Liver (tissue), 8 donors: ENCODE measurements at regions not wholly inside any gene's neighbourhood (a gene's known extent, or its start where the extent isn't known, plus 50 kb on each side); places are given as distances from the start of the nearest gene placed in this dataset.

Source experiments
- DNase-seq: peaks from one replicate; pipeline ENCODE4 v3.0.0-alpha.2; 2017; ENCODE audit warnings: low spot score
- H3K27ac ChIP-seq, 2 donors: one replicate each; pipeline ENCODE4 v1.7.0; 2013; ENCODE audit warnings: inconsistent platforms in 2 of 2, low read length in 2 of 2, control low read depth in 1 of 2, low read depth in 1 of 2, mild to moderate bottlenecking in 1 of 2
- H3K27me3 ChIP-seq, 4 donors: one replicate each; pipeline versions ENCODE4 v1.6.1 to v1.7.0; 2013; ENCODE audit warnings: low read length in 3 of 4, inconsistent platforms in 1 of 4, mild to moderate bottlenecking in 1 of 4, moderate library complexity in 1 of 4; ENCODE audit not compliant: control insufficient read depth in 4 of 4, insufficient read depth in 4 of 4
- H3K36me3 ChIP-seq, 4 donors: one replicate each; pipeline versions ENCODE4 v1.6.1 to v1.7.0; 2013; ENCODE audit warnings: low read length in 3 of 4, mild to moderate bottlenecking in 3 of 4, low read depth in 1 of 4, moderate library complexity in 1 of 4; ENCODE audit not compliant: control insufficient read depth in 4 of 4, insufficient read depth in 3 of 4
- H3K4me1 ChIP-seq, 4 donors: one replicate each; pipeline versions ENCODE4 v1.6.1 to v1.7.0; 2013; ENCODE audit warnings: low read length in 3 of 4, mild to moderate bottlenecking in 3 of 4, moderate library complexity in 1 of 4; ENCODE audit not compliant: control insufficient read depth in 4 of 4, insufficient read depth in 4 of 4
- H3K4me3 ChIP-seq, 3 donors: one replicate each; pipeline versions ENCODE4 v1.6.1 to v1.7.0; 2013; ENCODE audit warnings: low read length in 3 of 3, control low read depth in 1 of 3, low read depth in 1 of 3, mild to moderate bottlenecking in 1 of 3
- H3K9ac ChIP-seq, 2 donors: one replicate each; pipeline ENCODE4 v1.7.0; 2013; ENCODE audit warnings: low read length in 2 of 2, mild to moderate bottlenecking in 2 of 2, moderate library complexity in 2 of 2, control low read depth in 1 of 2, low read depth in 1 of 2
- H3K9me3 ChIP-seq, 4 donors: one replicate each; pipeline versions ENCODE4 v1.6.1 to v1.7.0; 2013; ENCODE audit warnings: low read length in 3 of 4; ENCODE audit not compliant: control insufficient read depth in 4 of 4
- EGR1 ChIP-seq, 2 donors: IDR thresholded peaks; 2 replicates each; pipeline ENCODE4 v1.6.1; 2016 to 2018; ENCODE audit warnings: antibody characterized with exemption in 2 of 2, low read depth in 2 of 2
- FOXA1 ChIP-seq: IDR thresholded peaks from 2 replicates; pipeline ENCODE4 v1.6.1; 2016; ENCODE audit warnings: antibody characterized with exemption
- FOXA2 ChIP-seq: IDR thresholded peaks from 2 replicates; pipeline ENCODE4 v1.6.1; 2016; ENCODE audit warnings: antibody characterized with exemption
- GABPA ChIP-seq, 2 donors: IDR thresholded peaks in 1 of 2; conservative IDR thresholded peaks in 1 of 2; 2 replicates each; pipeline ENCODE4 v1.6.1; 2016; ENCODE audit warnings: antibody characterized with exemption in 2 of 2, mild to moderate bottlenecking in 1 of 2, moderate library complexity in 1 of 2
- HNF4A ChIP-seq, 2 donors: conservative IDR thresholded peaks; 2 replicates each; pipeline ENCODE4 v1.6.1; 2016; ENCODE audit warnings: antibody characterized with exemption in 2 of 2, mild to moderate bottlenecking in 2 of 2
- HNF4G ChIP-seq: IDR thresholded peaks from 2 replicates; pipeline ENCODE4 v1.6.1; 2016; ENCODE audit warnings: antibody characterized with exemption
- JUND ChIP-seq, 2 donors: IDR thresholded peaks; 2 replicates each; pipeline ENCODE4 v1.6.1; 2016; ENCODE audit warnings: antibody characterized with exemption in 2 of 2
- NR2F2 ChIP-seq: IDR thresholded peaks from 2 replicates; pipeline ENCODE4 v1.6.1; 2016; ENCODE audit warnings: antibody characterized with exemption
- RAD21 ChIP-seq, 2 donors: IDR thresholded peaks; 2 replicates each; pipeline ENCODE4 v1.6.1; 2016; ENCODE audit warnings: antibody characterized with exemption in 2 of 2, mild to moderate bottlenecking in 2 of 2
- RXRA ChIP-seq, 2 donors: IDR thresholded peaks; 2 replicates each; pipeline ENCODE4 v1.6.1; 2017 to 2018; ENCODE audit warnings: antibody characterized with exemption in 2 of 2, mild to moderate bottlenecking in 1 of 2
- SP1 ChIP-seq: IDR thresholded peaks from 2 replicates; pipeline ENCODE4 v1.6.1; 2018; ENCODE audit warnings: antibody characterized with exemption, mild to moderate bottlenecking
- TAF1 ChIP-seq: conservative IDR thresholded peaks from 2 replicates; pipeline ENCODE4 v1.6.1; 2016; ENCODE audit warnings: antibody characterized with exemption, mild to moderate bottlenecking
- YY1 ChIP-seq: IDR thresholded peaks from 2 replicates; pipeline ENCODE4 v1.6.1; 2016; ENCODE audit warnings: antibody characterized with exemption, mild to moderate bottlenecking
- WGBS: extraction: QIAGEN DNeasy Blood & Tissue Kit; methylation state at CpG from one replicate; pipeline ENCODE4 v1.1.7; 2013; 5-methylcytosine and 5-hydroxymethylcytosine counted together
- TF ChIP-seq, protein P1 (sequence below): fragments of 150-350 bp; IDR thresholded peaks from 2 replicates; pipeline ENCODE4 v1.5.1; 2017; ENCODE audit warnings: improper control_type of control experiment, low read depth, low read length; ENCODE audit not compliant: missing input control
- TF ChIP-seq, protein P2 (sequence below): IDR thresholded peaks from 2 replicates; pipeline ENCODE4 v1.6.1; 2016; ENCODE audit warnings: antibody characterized with exemption, mild to moderate bottlenecking
- TF ChIP-seq, protein P3 (sequence below): IDR thresholded peaks from 2 replicates; pipeline ENCODE4 v1.6.1; 2016; ENCODE audit warnings: antibody characterized with exemption
- TF ChIP-seq, protein P4 (sequence below): IDR thresholded peaks from 2 replicates; pipeline ENCODE4 v1.6.1; 2016; ENCODE audit warnings: antibody characterized with exemption
- TF ChIP-seq, protein P5 (sequence below): IDR thresholded peaks from 2 replicates; pipeline ENCODE4 v1.6.1; 2016; ENCODE audit warnings: antibody characterized with exemption
- donor health status: healthy.
- donor health status: healthy.
- donor health status: healthy.
- donor health status: healthy.
- donor health status: healthy.

DNA sequence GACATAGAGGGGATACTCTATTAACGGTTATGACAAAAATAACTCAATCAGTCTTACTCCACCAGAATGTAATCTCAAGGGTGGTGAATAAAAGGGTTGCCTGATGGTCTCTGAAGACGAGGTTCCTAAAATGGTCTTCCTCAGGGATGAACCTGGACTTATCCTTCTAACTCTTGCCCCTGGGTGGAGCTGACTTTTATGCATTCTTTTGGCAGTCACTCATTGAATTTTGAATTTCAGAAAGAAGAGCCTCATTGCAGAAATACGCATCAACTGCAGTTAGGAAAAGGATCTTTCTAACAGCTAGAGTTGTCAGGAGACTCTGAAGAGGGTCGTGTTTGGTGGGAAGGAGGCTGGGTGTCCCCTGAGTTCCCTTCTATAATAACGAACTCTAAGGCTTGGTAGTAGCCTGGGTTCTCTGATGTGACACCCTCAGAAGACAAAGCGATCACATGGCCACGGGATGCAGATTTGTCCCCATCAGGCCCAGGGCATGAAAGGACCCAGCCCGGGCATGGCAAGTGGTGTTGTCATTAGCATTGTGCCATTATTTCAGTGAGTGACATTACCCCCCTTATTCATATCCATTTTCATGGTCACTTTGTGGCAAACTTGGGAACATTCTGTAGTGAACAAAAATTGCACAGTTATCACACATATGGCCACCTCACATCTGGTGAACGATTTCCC, 58.6 kb upstream of the JCAD start:
- no peak overlapping the region for H3K9ac ChIP-seq
- no peaks in the 10 kb centered on the region for H3K36me3 ChIP-seq
- no peak overlapping the region for H3K4me3 ChIP-seq
- H3K4me1 ChIP-seq, result peaks cover 0 to 2% (median 0%) of the 10 kb centered on the region in 4 donors
- no peaks in the 10 kb centered on the region for H3K9me3 ChIP-seq
- H3K27me3 ChIP-seq, result peaks cover 0 to 3% (median 0%) of the 10 kb centered on the region in 4 donors
- 89% methylated on average over 9 of the region's 9 CpGs for WGBS
- TF ChIP-seq, protein P1, sequence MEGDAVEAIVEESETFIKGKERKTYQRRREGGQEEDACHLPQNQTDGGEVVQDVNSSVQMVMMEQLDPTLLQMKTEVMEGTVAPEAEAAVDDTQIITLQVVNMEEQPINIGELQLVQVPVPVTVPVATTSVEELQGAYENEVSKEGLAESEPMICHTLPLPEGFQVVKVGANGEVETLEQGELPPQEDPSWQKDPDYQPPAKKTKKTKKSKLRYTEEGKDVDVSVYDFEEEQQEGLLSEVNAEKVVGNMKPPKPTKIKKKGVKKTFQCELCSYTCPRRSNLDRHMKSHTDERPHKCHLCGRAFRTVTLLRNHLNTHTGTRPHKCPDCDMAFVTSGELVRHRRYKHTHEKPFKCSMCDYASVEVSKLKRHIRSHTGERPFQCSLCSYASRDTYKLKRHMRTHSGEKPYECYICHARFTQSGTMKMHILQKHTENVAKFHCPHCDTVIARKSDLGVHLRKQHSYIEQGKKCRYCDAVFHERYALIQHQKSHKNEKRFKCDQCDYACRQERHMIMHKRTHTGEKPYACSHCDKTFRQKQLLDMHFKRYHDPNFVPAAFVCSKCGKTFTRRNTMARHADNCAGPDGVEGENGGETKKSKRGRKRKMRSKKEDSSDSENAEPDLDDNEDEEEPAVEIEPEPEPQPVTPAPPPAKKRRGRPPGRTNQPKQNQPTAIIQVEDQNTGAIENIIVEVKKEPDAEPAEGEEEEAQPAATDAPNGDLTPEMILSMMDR, result no peak
- TF ChIP-seq JUND (IDR thresholded peaks at IDR 0.05) (no peak), RAD21 (IDR thresholded peaks at IDR 0.05) (no peak), TAF1 (no peak), SP1 (no peak), NR2F2 (no peak), EGR1 (IDR thresholded peaks at IDR 0.05; ENCODE audit: low read depth in 2 of 2) (no peak), FOXA1 (no peak), FOXA2 (no peak), YY1 (no peak), GABPA (IDR thresholded peaks at IDR 0.05 in 1 of 2, conservative IDR thresholded peaks at IDR 0.05 in 1 of 2) (no peak), HNF4G (no peak), HNF4A (conservative IDR thresholded peaks at IDR 0.05) (no peak), RXRA (IDR thresholded peaks at IDR 0.05) (no peak)
- TF ChIP-seq, protein P2, sequence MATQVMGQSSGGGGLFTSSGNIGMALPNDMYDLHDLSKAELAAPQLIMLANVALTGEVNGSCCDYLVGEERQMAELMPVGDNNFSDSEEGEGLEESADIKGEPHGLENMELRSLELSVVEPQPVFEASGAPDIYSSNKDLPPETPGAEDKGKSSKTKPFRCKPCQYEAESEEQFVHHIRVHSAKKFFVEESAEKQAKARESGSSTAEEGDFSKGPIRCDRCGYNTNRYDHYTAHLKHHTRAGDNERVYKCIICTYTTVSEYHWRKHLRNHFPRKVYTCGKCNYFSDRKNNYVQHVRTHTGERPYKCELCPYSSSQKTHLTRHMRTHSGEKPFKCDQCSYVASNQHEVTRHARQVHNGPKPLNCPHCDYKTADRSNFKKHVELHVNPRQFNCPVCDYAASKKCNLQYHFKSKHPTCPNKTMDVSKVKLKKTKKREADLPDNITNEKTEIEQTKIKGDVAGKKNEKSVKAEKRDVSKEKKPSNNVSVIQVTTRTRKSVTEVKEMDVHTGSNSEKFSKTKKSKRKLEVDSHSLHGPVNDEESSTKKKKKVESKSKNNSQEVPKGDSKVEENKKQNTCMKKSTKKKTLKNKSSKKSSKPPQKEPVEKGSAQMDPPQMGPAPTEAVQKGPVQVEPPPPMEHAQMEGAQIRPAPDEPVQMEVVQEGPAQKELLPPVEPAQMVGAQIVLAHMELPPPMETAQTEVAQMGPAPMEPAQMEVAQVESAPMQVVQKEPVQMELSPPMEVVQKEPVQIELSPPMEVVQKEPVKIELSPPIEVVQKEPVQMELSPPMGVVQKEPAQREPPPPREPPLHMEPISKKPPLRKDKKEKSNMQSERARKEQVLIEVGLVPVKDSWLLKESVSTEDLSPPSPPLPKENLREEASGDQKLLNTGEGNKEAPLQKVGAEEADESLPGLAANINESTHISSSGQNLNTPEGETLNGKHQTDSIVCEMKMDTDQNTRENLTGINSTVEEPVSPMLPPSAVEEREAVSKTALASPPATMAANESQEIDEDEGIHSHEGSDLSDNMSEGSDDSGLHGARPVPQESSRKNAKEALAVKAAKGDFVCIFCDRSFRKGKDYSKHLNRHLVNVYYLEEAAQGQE, result no peak
- TF ChIP-seq, protein P3, sequence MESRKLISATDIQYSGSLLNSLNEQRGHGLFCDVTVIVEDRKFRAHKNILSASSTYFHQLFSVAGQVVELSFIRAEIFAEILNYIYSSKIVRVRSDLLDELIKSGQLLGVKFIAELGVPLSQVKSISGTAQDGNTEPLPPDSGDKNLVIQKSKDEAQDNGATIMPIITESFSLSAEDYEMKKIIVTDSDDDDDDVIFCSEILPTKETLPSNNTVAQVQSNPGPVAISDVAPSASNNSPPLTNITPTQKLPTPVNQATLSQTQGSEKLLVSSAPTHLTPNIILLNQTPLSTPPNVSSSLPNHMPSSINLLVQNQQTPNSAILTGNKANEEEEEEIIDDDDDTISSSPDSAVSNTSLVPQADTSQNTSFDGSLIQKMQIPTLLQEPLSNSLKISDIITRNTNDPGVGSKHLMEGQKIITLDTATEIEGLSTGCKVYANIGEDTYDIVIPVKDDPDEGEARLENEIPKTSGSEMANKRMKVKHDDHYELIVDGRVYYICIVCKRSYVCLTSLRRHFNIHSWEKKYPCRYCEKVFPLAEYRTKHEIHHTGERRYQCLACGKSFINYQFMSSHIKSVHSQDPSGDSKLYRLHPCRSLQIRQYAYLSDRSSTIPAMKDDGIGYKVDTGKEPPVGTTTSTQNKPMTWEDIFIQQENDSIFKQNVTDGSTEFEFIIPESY, result no peak
- TF ChIP-seq, protein P4, sequence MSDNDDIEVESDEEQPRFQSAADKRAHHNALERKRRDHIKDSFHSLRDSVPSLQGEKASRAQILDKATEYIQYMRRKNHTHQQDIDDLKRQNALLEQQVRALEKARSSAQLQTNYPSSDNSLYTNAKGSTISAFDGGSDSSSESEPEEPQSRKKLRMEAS, result no peak
- TF ChIP-seq, protein P5, sequence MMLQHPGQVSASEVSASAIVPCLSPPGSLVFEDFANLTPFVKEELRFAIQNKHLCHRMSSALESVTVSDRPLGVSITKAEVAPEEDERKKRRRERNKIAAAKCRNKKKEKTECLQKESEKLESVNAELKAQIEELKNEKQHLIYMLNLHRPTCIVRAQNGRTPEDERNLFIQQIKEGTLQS, result no peak
- H3K27ac ChIP-seq, result no peak overlapping the region
- no peak for DNase-seq
